H9 (cell line): ENCODE measurements at regions not wholly inside any gene's neighbourhood (a gene's known extent, or its start where the extent isn't known, plus 50 kb on each side); places are given as distances from the start of the nearest gene placed in this dataset.
A peak's percentile ranks its signal among the peaks of the same experiment; 100 is the strongest.

Experiments
- DNase-seq: peaks from one replicate; pipeline ENCODE4 v3.0.0-alpha.2; 2017
- H2AFZ ChIP-seq: one replicate; pipeline ENCODE4 v1.6.1; 2013; ENCODE audit warnings: mild to moderate bottlenecking, low read length, control low read depth, moderate library complexity
- H2AK5ac ChIP-seq: 2 replicates; pipeline ENCODE4 v1.6.1; 2013; ENCODE audit warnings: low read length, control low read depth, mixed read lengths; ENCODE audit not compliant: insufficient read length
- H2BK120ac ChIP-seq: one replicate; pipeline ENCODE4 v1.6.1; 2013; ENCODE audit warnings: low read depth, mild to moderate bottlenecking, low read length, control low read depth, inconsistent platforms; ENCODE audit not compliant: poor library complexity, severe bottlenecking
- H2BK12ac ChIP-seq: 2 replicates; pipeline ENCODE4 v1.6.1; 2013; ENCODE audit warnings: low read length, control low read depth, mixed read lengths, low read depth; ENCODE audit not compliant: insufficient read length
- H2BK15ac ChIP-seq: 2 replicates; pipeline ENCODE4 v1.6.1; 2013; ENCODE audit warnings: low read depth, low read length, control low read depth
- H2BK20ac ChIP-seq: one replicate; pipeline ENCODE4 v1.6.1; 2013; ENCODE audit warnings: low read depth, mild to moderate bottlenecking, low read length, control low read depth, inconsistent platforms; ENCODE audit not compliant: poor library complexity, severe bottlenecking
- H2BK5ac ChIP-seq: 2 replicates; pipeline ENCODE4 v1.6.1; 2013; ENCODE audit warnings: low read length, control low read depth, mixed read lengths; ENCODE audit not compliant: insufficient read length
- H3K14ac ChIP-seq: 2 replicates; pipeline ENCODE4 v1.6.1; 2013; ENCODE audit warnings: low read length, control low read depth; ENCODE audit not compliant: insufficient read depth
- H3K18ac ChIP-seq: 2 replicates; pipeline ENCODE4 v1.6.1; 2013; ENCODE audit warnings: low read depth, mild to moderate bottlenecking, mixed read lengths, low read length, control low read depth; ENCODE audit not compliant: insufficient read length
- H3K23ac ChIP-seq: 2 replicates; pipeline ENCODE4 v1.6.1; 2013; ENCODE audit warnings: low read length, control low read depth, mixed read lengths, low read depth; ENCODE audit not compliant: insufficient read length
- H3K23me2 ChIP-seq: 2 replicates; pipeline ENCODE4 v1.6.1; 2013; ENCODE audit warnings: low read depth, mild to moderate bottlenecking, mixed read lengths, low read length, control low read depth; ENCODE audit not compliant: insufficient read length, poor library complexity, severe bottlenecking
- H3K27ac ChIP-seq: 2 replicates; pipeline ENCODE4 v1.5.1; 2013; ENCODE audit warnings: low read length, control low read depth, mixed read lengths, low read depth; ENCODE audit not compliant: insufficient read length
- H3K27me3 ChIP-seq: 2 replicates; pipeline ENCODE4 v1.6.1; 2013; ENCODE audit warnings: low read length, control low read depth, inconsistent platforms; ENCODE audit not compliant: insufficient read depth
- H3K4ac ChIP-seq: 2 replicates; pipeline ENCODE4 v1.6.1; 2013; ENCODE audit warnings: low read depth, mild to moderate bottlenecking, control low read depth, inconsistent platforms, low read length, moderate library complexity
- H3K4me1 ChIP-seq: 2 replicates; pipeline ENCODE4 v1.6.1; 2013; ENCODE audit warnings: low read length, control low read depth, inconsistent platforms; ENCODE audit not compliant: insufficient read depth
- H3K4me2 ChIP-seq: 2 replicates; pipeline ENCODE4 v1.6.1; 2013; ENCODE audit warnings: low read length, control low read depth, mixed read lengths; ENCODE audit not compliant: insufficient read length, insufficient read depth
- H3K56ac ChIP-seq: 2 replicates; pipeline ENCODE4 v1.6.1; 2013; ENCODE audit warnings: low read depth, mild to moderate bottlenecking, mixed read lengths, low read length, control low read depth; ENCODE audit not compliant: insufficient read length
- H3K79me1 ChIP-seq: 2 replicates; pipeline ENCODE4 v1.6.1; 2013; ENCODE audit warnings: low read depth, mild to moderate bottlenecking, moderate library complexity, low read length, control low read depth, inconsistent platforms; ENCODE audit not compliant: insufficient read depth, poor library complexity, severe bottlenecking
- H3K79me2 ChIP-seq: 2 replicates; pipeline ENCODE4 v1.6.1; 2013; ENCODE audit warnings: low read length, control low read depth, inconsistent platforms; ENCODE audit not compliant: insufficient read depth
- H3K9ac ChIP-seq: 2 replicates; pipeline ENCODE4 v1.6.1; 2013; ENCODE audit warnings: low read length, control low read depth, mixed read lengths; ENCODE audit not compliant: insufficient read length; ENCODE audit errors: extremely low read depth
- H3K9me3 ChIP-seq: one replicate; pipeline ENCODE4 v1.6.1; 2013; ENCODE audit warnings: low read depth, low read length, inconsistent platforms; ENCODE audit not compliant: control insufficient read depth
- H3T11ph ChIP-seq: one replicate; pipeline ENCODE4 v1.6.1; 2013; ENCODE audit warnings: mild to moderate bottlenecking, low read length, control low read depth, inconsistent platforms
- H4K20me1 ChIP-seq: one replicate; pipeline ENCODE4 v1.6.1; 2013; ENCODE audit not compliant: control insufficient read depth, insufficient read length, insufficient read depth
- H4K5ac ChIP-seq: 2 replicates; pipeline ENCODE4 v1.6.1; 2013; ENCODE audit warnings: low read depth, mild to moderate bottlenecking, mixed read lengths, low read length, control low read depth; ENCODE audit not compliant: insufficient read length
- H4K8ac ChIP-seq: replicated peaks from 2 replicates; pipeline ENCODE4 v1.6.1; 2013; ENCODE audit warnings: low read length, control low read depth, mixed read lengths, low read depth; ENCODE audit not compliant: insufficient read length
- H4K91ac ChIP-seq: 2 replicates; pipeline ENCODE4 v1.6.1; 2013; ENCODE audit warnings: low read depth, mild to moderate bottlenecking, moderate library complexity, mixed read lengths, low read length, control low read depth; ENCODE audit not compliant: insufficient read length
- H3K27ac Mint-ChIP-seq, 3 experiments: 2 replicates in 2 of 3; 3 replicates in 1 of 3; pipeline ENCODE4 v1.8.0; 2020 to 2021; ENCODE audit warnings: mixed read lengths in 3 of 3, mild to moderate bottlenecking in 1 of 3, moderate library complexity in 1 of 3
- H3K27me3 Mint-ChIP-seq: 2 replicates; pipeline ENCODE4 v1.8.0; 2021; ENCODE audit warnings: low read depth, mild to moderate bottlenecking, moderate library complexity, mixed read lengths
- H3K36me3 Mint-ChIP-seq, 3 experiments: 2 replicates in 2 of 3; 3 replicates in 1 of 3; pipeline ENCODE4 v1.8.0; 2020 to 2021; ENCODE audit warnings: low read depth in 3 of 3, mixed read lengths in 3 of 3; ENCODE audit not compliant: insufficient read depth in 1 of 3
- H3K4me1 Mint-ChIP-seq, 2 experiments: 2 replicates each; pipeline ENCODE4 v1.8.0; 2020; ENCODE audit warnings: mixed read lengths in 2 of 2
- H3K4me3 Mint-ChIP-seq, 2 experiments: 2 replicates in 1 of 2; 3 replicates in 1 of 2; pipeline ENCODE4 v1.8.0; 2020 to 2021; ENCODE audit warnings: mild to moderate bottlenecking in 2 of 2, mixed read lengths in 2 of 2, moderate library complexity in 1 of 2
- H3K9me3 Mint-ChIP-seq, 2 experiments: 2 replicates in 1 of 2; 3 replicates in 1 of 2; pipeline ENCODE4 v1.8.0; 2020; ENCODE audit warnings: mild to moderate bottlenecking in 2 of 2, mixed read lengths in 2 of 2, moderate library complexity in 1 of 2
- WGBS: extraction: QIAGEN DNeasy Blood & Tissue Kit; methylation state at CpG from one replicate; pipeline ENCODE4 v1.1.7; 2013; ENCODE audit warnings: missing lambda C conversion rate, low lambda C conversion rate, mixed read lengths; ENCODE audit not compliant: insufficient read length; ENCODE audit errors: extremely low coverage; 5-methylcytosine and 5-hydroxymethylcytosine counted together
- TF ChIP-seq, protein P1 (sequence below): fragments of 200-600 bp; sonication (generic); conservative IDR thresholded peaks from 3 replicates; pipeline ENCODE4 v1.8.0; 2021; ENCODE audit warnings: antibody characterized with exemption, mild to moderate bottlenecking

DNA sequence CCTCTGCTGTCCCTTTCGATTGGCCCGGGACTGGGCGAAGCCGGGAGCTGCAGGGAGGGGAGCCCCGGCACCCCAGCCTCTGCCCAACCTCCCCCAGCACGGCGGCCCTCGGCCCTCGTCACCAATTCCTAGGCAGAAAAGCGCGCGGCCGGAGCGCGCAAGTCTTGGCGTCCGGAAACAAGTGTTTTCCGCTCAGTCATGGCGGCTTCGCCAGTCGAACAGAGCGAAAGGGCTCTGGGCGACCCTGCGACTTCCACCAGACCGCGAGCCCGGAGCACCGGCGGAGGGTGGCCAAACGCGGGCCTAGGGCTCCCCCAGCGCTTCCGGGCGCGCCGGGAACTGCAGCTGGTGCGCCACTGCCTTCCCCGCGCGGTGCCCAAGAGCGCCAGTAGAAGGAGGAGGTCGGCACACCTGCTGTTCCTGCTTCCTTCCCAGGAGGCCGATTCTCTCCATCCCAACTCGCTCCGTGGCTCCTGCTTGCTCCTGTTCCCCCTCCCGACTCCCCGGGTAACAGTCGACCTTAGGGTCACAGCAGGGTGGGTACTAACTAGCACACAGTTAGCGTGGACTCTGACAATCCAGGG is 729.9 kb downstream of the ZWINT start:
- Histone ChIP-seq H3K9ac (peak overlapping the region; percentile 20), H4K20me1 (no peaks in the 10 kb centered on the region), H2BK120ac (no peak overlapping the region), H3K4ac (no peak overlapping the region), H3K23me2 (peaks cover 24% of the 10 kb centered on the region), H3K18ac (no peak overlapping the region), H3K27me3 (peaks cover 18% of the 10 kb centered on the region; the same call in 1 of the 2 replicates), H3K79me2 (no peaks in the 10 kb centered on the region), H3K14ac (peak overlapping the region; percentile 68; the same call in 1 of the 2 replicates), H3K4me2 (peak overlapping the region; percentile 77), H2AK5ac (no peak overlapping the region), H2BK12ac (no peak overlapping the region), H4K5ac (no peak overlapping the region), H3K79me1 (no peaks in the 10 kb centered on the region), H3K23ac (no peak overlapping the region), H3K27ac (no peak overlapping the region), H3T11ph (no peak overlapping the region), H4K8ac (no peak overlapping the region), H2BK15ac (no peak overlapping the region), H3K4me1 (no peaks in the 10 kb centered on the region), H3K9me3 (no peaks in the 10 kb centered on the region), H4K91ac (no peak overlapping the region), H2AFZ (no peak overlapping the region), H3K56ac (no peak overlapping the region), H2BK5ac (no peak overlapping the region), H2BK20ac (no peak overlapping the region)
- Mint-ChIP-seq H3K36me3 (no peaks in the 10 kb centered on the region; a peak in 1 of 7 replicates), H3K4me3 (peak overlapping the region; percentile 76 to 89), H3K27ac (peak overlapping the region in 1 of 3 experiments; percentile 71; a peak in 2 of 7 replicates), H3K27me3 (peaks cover 11% of the 10 kb centered on the region), H3K9me3 (no peaks in the 10 kb centered on the region), H3K4me1 (peaks cover 7 to 17% of the 10 kb centered on the region in 2 experiments)
- TF ChIP-seq, protein P1, sequence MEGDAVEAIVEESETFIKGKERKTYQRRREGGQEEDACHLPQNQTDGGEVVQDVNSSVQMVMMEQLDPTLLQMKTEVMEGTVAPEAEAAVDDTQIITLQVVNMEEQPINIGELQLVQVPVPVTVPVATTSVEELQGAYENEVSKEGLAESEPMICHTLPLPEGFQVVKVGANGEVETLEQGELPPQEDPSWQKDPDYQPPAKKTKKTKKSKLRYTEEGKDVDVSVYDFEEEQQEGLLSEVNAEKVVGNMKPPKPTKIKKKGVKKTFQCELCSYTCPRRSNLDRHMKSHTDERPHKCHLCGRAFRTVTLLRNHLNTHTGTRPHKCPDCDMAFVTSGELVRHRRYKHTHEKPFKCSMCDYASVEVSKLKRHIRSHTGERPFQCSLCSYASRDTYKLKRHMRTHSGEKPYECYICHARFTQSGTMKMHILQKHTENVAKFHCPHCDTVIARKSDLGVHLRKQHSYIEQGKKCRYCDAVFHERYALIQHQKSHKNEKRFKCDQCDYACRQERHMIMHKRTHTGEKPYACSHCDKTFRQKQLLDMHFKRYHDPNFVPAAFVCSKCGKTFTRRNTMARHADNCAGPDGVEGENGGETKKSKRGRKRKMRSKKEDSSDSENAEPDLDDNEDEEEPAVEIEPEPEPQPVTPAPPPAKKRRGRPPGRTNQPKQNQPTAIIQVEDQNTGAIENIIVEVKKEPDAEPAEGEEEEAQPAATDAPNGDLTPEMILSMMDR, result peak; percentile 92
- no CpG with 5 or more reads among the region's 49 CpGs for WGBS
- DNase-seq, result peak; percentile 91
